ENCODE measurements at regions not wholly inside any gene's neighbourhood (a gene's known extent, or its start where the extent isn't known, plus 50 kb on each side); places are given as distances from the start of the nearest gene placed in this dataset.

GRCh38 chr1:224861339-224861716 lies 68.1 kb upstream of the DNAH14 start:
- no peak overlapping the region for H3K9ac ChIP-seq (ENCODE audit: insufficient read depth, low read length, poor library complexity, severe bottlenecking)
- H3K4me3 ChIP-seq (replicated peaks in 1 of 3; ENCODE audit: low read depth in 2 of 3, low read length in 3 of 3) = no peak overlapping the region
- no peaks in the 10 kb centered on the region for H3K36me3 Mint-ChIP-seq
- H3K4me2 ChIP-seq (replicated peaks; ENCODE audit: extremely low read depth, low read length, poor library complexity, severe bottlenecking) = no peak overlapping the region
- H3K9me3 ChIP-seq (replicated peaks in 1 of 2; ENCODE audit: control insufficient read depth in 1 of 2, insufficient read depth in 1 of 2, low read length in 2 of 2) = no peaks in the 10 kb centered on the region
- no peak overlapping the region for H3K27ac ChIP-seq (ENCODE audit: low read depth in 1 of 2, low read length in 2 of 2)
- no peak overlapping the region for H2AFZ ChIP-seq (ENCODE audit: insufficient read depth, low read depth, low read length, poor library complexity, severe bottlenecking)
- peaks cover 0 to 14% (median 5%) of the 10 kb centered on the region in 7 donors for H3K9me3 Mint-ChIP-seq
- H4K20me1 ChIP-seq (ENCODE audit: insufficient read depth, low read length) = no peaks in the 10 kb centered on the region
- H3K36me3 ChIP-seq (replicated peaks in 1 of 2; ENCODE audit: control insufficient read depth in 1 of 2, insufficient read depth in 2 of 2, low read length in 2 of 2) = no peaks in the 10 kb centered on the region
- H3K79me2 ChIP-seq (ENCODE audit: insufficient read depth, low read length) = no peaks in the 10 kb centered on the region
- DNase-seq = no peak
- no peaks in the 10 kb centered on the region for H3K27me3 ChIP-seq (ENCODE audit: control insufficient read depth in 2 of 2, insufficient read depth in 2 of 2, low read length in 2 of 2)
- no peaks in the 10 kb centered on the region for H3K4me1 ChIP-seq (ENCODE audit: control insufficient read depth in 1 of 2, insufficient read depth in 2 of 2, low read length in 2 of 2)
- peaks cover 0 to 7% (median 2%) of the 10 kb centered on the region in 3 donors for H3K27me3 Mint-ChIP-seq (ENCODE audit: low read depth in 3 of 3)
- no peak overlapping the region for H3K4me3 Mint-ChIP-seq
- no CpG with 5 or more reads among the region's 4 CpGs for WGBS (ENCODE audit: insufficient coverage)
- H3K4me1 Mint-ChIP-seq = no peaks in the 10 kb centered on the region
- intact Hi-C loops (cut with micrococcal nuclease) = no loop called here
- no peak overlapping the region for H3K27ac Mint-ChIP-seq
- TF ChIP-seq CTCF (IDR thresholded peaks at IDR 0.05) = no peak

- DNase-seq = no peak
- 93% methylated on average over 2 of the region's 2 CpGs for WGBS (ENCODE audit: insufficient coverage)
- Histone ChIP-seq H3K79me2 (ENCODE audit: insufficient read depth, low read length) (no peaks in the 10 kb centered on the region), H4K20me1 (ENCODE audit: insufficient read depth, low read length) (no peaks in the 10 kb centered on the region), H3K4me3 (replicated peaks in 1 of 3; ENCODE audit: low read depth in 2 of 3, low read length in 3 of 3) (no peak overlapping the region), H3K4me1 (ENCODE audit: control insufficient read depth in 1 of 2, insufficient read depth in 2 of 2, low read length in 2 of 2) (no peaks in the 10 kb centered on the region), H3K27me3 (ENCODE audit: control insufficient read depth in 2 of 2, insufficient read depth in 2 of 2, low read length in 2 of 2) (no peaks in the 10 kb centered on the region), H3K9me3 (replicated peaks in 1 of 2; ENCODE audit: control insufficient read depth in 1 of 2, insufficient read depth in 1 of 2, low read length in 2 of 2) (peaks cover 0 to 3% of the 10 kb centered on the region in 2 donors), H3K27ac (ENCODE audit: low read depth in 1 of 2, low read length in 2 of 2) (no peak overlapping the region), H3K36me3 (replicated peaks in 1 of 2; ENCODE audit: control insufficient read depth in 1 of 2, insufficient read depth in 2 of 2, low read length in 2 of 2) (no peaks in the 10 kb centered on the region), H3K4me2 (replicated peaks; ENCODE audit: extremely low read depth, low read length, poor library complexity, severe bottlenecking) (no peak overlapping the region), H2AFZ (ENCODE audit: insufficient read depth, low read depth, low read length, poor library complexity, severe bottlenecking) (no peak overlapping the region), H3K9ac (ENCODE audit: insufficient read depth, low read length, poor library complexity, severe bottlenecking) (no peak overlapping the region)
- Mint-ChIP-seq H3K9me3 (peaks cover 0 to 16% (median 12%) of the 10 kb centered on the region in 7 donors), H3K36me3 (no peaks in the 10 kb centered on the region), H3K4me1 (no peaks in the 10 kb centered on the region), H3K27ac (no peak overlapping the region), H3K27me3 (ENCODE audit: low read depth in 3 of 3) (peaks cover 0 to 6% (median 2%) of the 10 kb centered on the region in 3 donors), H3K4me3 (no peak overlapping the region)
- TF ChIP-seq CTCF (IDR thresholded peaks at IDR 0.05) = no peak
- intact Hi-C loops (cut with micrococcal nuclease) = no loop called here
Measured at GRCh38 chr1:224863486-224863885, 66.0 kb upstream of the DNAH14 start.

All from CD14-positive monocyte (primary cell).